NK-92 (cell line): ENCODE measurements at regions not wholly inside any gene's neighbourhood (a gene's known extent, or its start where the extent isn't known, plus 50 kb on each side); places are given as distances from the start of the nearest gene placed in this dataset.

Source experiments
- DNase-seq: peaks from one replicate; lab custom pipeline; 2025; ENCODE audit not compliant: unreplicated experiment; lab: John Stamatoyannopoulos, UW

DNA sequence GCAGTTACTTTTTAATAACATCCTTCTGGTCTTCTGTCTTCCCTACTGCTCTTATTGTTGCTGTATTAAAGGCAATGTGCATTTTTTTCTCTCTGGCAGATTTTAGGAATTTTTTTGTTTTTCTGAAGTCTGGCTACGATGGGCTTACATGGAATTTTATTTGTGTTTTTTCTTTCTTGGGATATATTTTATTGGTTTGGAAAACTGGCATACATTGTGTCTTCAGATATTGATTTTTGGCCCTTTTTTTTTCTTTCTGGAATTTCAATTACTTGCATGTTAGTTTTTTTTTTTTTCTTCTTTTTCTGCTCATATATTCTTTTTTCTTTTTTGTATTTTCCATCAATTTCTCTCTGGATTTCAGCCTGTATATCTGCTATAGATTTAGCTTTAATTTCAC is 442.1 kb upstream of the TRIB2 start:
- DNase-seq, result no peak

DNA sequence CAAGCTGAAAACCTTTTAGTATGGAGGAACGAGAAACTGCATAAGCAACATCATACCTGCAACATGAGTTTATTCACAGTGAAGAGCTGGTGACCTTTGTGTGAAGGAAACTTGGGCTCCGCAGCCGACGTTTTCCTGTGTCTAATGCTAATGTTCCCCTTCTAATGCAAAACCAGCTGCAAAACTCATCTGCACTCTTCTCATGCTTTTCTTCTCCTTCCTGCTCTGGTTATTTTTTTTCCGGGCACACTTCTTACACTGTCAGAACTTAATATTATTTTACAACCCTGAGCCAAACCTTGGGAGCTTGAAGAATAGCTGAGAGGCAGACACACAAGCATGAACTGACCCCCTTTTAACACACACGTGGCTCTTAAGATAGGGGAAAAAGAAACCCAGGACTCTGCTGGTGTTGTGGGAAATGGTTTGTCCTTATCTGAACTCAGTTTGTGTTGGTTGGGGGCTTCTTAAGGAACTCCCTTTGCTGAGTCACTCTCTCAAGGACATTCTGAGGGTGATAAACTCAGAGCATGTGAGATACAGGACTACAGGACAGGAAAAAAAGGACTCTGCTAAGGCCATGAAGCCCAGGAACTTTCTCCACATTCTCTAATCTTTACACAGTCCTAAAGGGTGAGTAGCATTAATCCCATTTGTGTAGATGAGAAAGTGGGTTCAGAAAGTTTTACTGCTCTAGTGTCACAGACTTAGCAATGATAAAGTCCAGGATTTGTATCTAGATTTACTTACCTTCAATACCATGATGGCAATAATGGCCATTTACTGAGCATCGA is 439.3 kb upstream of the TRIB2 start:
- DNase-seq, result no peak

DNA sequence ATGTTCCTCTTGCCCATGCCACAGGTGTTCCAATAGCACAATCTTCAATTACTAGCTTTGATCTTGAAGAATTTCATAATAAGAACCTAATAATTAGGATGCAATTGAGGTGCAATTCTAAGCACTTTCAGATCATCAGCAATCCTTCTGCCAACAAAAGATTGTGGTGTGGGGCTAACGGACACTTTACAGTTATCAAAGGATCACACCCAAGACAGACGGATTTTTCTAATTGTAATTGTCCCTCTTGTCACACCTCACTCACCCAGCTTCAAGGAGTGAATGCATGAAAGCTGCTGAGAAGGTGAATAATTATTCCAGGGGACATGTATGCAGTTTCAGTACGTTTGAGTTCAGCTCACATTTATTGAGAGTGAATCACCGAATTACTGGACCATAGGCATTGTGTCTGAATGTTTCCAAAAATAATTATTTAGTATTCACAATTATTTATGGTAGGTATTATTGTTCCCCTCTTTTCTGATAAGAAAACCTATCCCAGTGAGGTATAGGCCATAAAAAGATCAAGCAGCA is 438.5 kb upstream of the TRIB2 start:
- DNase-seq, result no peak

- no peak for DNase-seq
These were observed 433.7 kb upstream of the TRIB2 start for GRCh38 chr2:12282780-12283695.

- DNase-seq, result no peak
These were observed 432.7 kb upstream of the TRIB2 start for GRCh38 chr2:12284037-12284436.

DNA sequence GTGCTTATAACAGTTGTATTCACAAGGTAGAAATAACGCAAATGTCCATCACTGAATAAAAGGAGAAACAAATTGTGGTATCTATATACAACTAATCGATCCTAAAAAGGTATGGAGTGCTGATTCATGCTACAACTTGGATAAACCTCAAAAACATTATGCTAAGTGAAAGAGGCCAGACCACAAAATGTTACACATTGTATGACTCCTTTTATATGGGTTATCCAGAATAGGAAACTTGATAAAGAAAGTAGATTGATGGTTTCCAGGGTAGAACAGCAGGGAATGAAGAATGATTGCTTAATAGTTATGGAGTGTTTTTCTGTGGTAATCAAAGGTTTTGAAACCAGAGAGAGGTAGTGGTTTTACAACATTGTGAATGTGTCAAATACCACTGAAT is 432.2 kb upstream of the TRIB2 start:
- no peak for DNase-seq

DNA sequence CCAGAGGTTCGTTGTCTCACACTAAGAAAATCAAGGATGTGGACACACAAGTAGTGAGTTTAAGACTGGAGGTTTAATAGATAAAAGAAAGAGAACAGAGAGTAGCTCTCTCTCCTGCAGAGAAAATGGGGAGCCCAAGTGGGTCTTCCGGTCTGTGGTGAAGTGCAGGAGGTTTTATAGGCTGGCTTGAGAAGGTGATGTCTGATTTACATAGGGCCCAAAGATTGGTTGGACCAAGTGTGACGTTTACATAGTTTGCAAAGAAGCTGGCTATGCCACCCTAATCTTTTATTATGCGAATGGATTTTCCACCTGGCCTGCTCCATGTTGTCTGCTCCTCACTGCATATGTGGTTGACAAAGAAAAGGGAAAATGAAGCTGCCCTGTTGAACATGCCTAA is 430.4 kb upstream of the TRIB2 start:
- DNase-seq, result no peak

DNA sequence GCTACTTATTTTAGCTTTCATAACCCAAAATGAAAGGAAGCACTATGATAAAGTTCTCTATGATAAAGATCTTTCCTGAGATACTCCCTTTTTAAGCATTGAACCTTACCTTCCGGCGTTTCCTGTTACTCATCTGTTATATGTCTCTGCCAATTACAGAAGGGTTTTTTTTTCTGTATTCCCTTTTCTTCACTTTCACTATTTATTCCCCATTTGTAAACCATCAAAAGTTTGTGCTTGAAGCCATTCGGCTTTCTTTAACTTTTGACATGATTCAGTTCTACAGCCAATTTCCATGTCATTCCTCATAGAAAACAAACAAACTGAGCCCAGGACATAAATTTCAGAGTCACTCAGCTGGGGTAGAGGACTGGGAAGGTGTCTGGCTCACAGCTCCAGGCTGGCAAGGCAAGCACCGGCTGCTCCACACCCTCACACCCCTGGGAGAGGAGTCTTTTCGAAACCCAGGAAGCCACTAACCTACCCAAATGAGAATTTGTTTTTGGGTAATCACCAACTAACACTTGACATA is 429.4 kb upstream of the TRIB2 start:
- DNase-seq, result no peak

DNA sequence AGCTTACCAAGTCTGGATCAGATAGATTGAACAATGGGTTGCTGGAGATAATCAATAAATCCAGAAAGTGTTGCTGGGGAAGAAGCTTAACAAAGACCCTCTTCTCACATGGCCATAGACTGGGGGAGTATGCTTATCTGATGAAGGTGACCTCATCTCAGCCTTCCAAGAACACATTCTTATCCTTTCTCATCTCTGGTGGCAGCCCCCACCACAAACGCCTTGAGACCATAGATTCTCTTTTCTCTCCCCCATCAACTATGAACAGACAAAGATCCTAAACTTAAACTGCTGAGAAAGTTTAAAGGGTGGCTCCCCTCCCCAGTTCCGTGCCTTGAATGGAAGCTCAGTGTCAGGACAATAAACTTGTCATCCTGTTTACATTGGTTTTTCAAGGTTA is 428.7 kb upstream of the TRIB2 start:
- DNase-seq, result no peak

GRCh38 chr2:12289120-12289802 is 427.5 kb upstream of the TRIB2 start:
- DNase-seq, result no peak

DNA sequence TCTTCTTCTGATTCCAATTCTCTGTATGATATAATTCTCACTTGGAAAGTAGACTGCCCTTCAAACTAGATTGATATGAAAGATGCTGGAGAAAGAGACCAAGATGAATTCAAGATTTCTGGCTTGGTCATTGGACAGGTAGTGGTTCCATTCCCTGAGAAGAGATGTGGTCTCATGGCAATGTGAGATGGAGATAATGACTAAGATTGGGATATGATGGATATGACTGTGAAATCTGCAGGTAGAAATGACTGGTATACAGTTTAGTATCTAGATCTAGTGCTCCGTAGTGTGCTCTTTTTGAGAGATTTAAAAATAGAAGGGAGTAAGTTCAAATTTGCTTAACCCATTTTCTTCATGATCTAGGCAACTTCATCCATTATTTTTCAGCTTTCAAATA is 425.4 kb upstream of the TRIB2 start:
- DNase-seq, result no peak

GRCh38 chr2:12293874-12294273 is 422.9 kb upstream of the TRIB2 start:
- no peak for DNase-seq

GRCh38 chr2:12295856-12296519 is 420.7 kb upstream of the TRIB2 start:
- no peak for DNase-seq

DNA sequence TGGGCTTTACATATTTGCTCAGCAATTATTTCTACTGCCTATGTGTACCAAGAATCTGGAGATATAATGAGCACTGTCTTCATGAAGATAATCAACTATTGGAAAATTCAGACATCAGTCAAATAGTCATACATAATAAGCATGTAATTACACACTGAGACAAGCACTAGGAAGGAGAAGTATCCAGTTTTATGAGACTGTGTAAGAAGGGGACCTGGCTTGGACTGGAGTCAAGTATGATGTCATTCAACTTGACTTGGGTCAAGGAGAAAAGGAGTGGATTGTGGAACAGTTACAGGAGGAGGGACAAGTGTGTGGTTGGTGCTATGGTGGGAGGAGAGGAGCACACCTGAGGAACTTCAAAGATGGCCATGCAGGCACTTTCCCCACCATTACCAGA is 419.8 kb upstream of the TRIB2 start:
- no peak for DNase-seq

GRCh38 chr2:12298352-12298751 is 418.4 kb upstream of the TRIB2 start:
- no peak for DNase-seq

DNA sequence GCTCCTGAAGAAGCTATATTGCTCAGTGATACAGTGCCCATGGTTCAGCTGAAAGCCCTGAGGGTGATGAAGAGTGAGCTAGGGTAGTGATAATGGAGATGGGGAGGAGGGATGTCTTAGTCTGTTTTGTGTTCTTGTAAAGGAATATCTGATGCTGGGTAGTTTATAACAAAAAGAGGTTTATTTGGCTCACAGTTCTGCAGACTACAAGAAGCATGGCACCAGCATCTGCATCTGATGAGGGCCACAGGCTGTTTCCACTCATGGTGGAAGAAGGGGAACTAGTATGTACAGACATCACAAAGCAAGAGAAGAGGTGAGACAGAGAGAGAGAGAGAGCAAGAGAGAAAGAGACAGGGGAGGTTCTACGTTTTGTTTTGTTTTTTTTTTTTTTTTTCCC is 417.3 kb upstream of the TRIB2 start:
- DNase-seq, result no peak

- no peak for DNase-seq
These were observed 416.6 kb upstream of the TRIB2 start for GRCh38 chr2:12300019-12300602.

DNA sequence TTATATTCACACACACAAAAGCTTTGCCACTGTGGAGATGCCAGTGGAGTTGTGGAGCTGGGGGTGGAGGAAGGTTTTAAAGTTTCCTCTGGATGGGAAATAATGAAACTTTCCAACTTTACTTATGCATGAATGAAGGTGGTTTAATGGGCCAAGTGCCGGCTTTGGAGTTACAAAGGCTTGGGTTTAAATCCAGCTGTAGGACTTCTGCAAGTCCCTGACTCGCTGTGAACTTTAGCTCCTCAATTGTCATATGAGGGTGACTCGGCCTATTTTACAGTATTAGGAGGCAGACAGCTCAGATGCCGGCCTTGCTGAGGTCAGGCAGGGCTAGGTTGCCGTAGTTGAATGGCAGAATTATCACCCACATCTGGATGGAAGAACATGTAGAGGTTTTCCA is 415.8 kb upstream of the TRIB2 start:
- no peak for DNase-seq

GRCh38 chr2:12302140-12302539 is 414.6 kb upstream of the TRIB2 start:
- no peak for DNase-seq

GRCh38 chr2:12302691-12303090 is 414.0 kb upstream of the TRIB2 start:
- no peak for DNase-seq
